ENCODE measurements at regions not wholly inside any gene's neighbourhood (a gene's known extent, or its start where the extent isn't known, plus 50 kb on each side); places are given as distances from the start of the nearest gene placed in this dataset.

DNA sequence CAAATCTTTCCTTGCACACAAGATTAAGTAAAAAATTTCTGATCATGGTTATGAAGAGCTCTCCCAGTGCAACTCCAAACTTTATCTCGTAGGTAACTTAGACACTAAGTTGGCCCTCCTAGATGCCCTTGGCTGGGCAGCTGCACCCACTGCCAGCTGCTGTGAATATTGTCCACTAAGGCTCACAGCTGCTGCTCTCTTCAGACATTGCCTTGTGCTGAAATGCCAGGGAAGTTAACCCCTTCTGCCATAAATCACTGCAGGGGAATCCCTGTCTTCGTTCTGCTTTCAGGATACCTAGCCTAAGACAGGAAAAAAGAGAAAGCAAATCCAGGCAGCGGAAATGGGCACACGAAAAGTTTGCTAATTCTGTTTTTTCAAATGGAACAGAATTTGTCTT is 106.4 kb downstream of the IRX5 start:
- peaks cover 6% of the 10 kb centered on the region; the same call in 1 of the 2 replicates for H3K9me3 ChIP-seq (ENCODE audit: control insufficient read depth, insufficient read depth, low read length)
- ChIA-PET CTCF (no interaction called here), POLR2A (no interaction called here)
- no peak overlapping the region for H3K27ac ChIP-seq (ENCODE audit: low read depth, low read length)
- H3K27me3 ChIP-seq (ENCODE audit: control insufficient read depth, insufficient read depth, low read length), result no peaks in the 10 kb centered on the region
- TF ChIP-seq CTCF (IDR thresholded peaks at IDR 0.05; ENCODE audit: low read depth, low read length), result no peak
- no peak for DNase-seq (ENCODE audit: low read depth, low spot score)
- no peak overlapping the region for H3K4me3 ChIP-seq (ENCODE audit: low read depth, low read length)

DNA sequence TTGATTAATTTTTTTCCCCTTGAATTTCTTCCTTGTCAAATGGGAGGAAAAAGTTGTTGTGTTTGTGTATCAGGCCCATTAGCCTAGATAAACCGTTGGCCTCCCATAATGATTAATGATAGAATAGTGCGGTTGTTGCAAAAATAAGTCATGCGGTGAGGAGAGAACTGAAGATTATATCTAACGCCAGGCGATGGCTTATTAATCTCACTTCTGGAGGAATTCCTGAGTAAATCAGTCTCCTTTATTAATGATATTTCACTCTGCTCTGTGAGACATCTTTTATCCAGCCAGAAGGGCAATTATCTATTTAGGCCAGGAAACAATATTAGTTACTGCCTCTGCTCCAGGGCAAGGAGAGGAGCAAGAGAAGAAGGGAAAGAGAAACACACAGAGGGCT is 107.3 kb downstream of the IRX5 start:
- no peak for TF ChIP-seq CTCF (IDR thresholded peaks at IDR 0.05; ENCODE audit: low read depth, low read length)
- H3K27ac ChIP-seq (ENCODE audit: low read depth, low read length), result no peak overlapping the region
- POLR2A ChIA-PET, result no interaction called here
- no peak overlapping the region for H3K4me3 ChIP-seq (ENCODE audit: low read depth, low read length)
- CTCF ChIA-PET, result no interaction called here
- H3K27me3 ChIP-seq (ENCODE audit: control insufficient read depth, insufficient read depth, low read length), result no peaks in the 10 kb centered on the region
- H3K9me3 ChIP-seq (ENCODE audit: control insufficient read depth, insufficient read depth, low read length), result peaks cover 6% of the 10 kb centered on the region; the same call in 1 of the 2 replicates
- no peak for DNase-seq (ENCODE audit: low read depth, low spot score)

- CTCF ChIA-PET, result no interaction called here
- TF ChIP-seq CTCF (IDR thresholded peaks at IDR 0.05; ENCODE audit: low read depth, low read length), result no peak
- Histone ChIP-seq H3K4me3 (ENCODE audit: low read depth, low read length) (no peak overlapping the region), H3K27me3 (ENCODE audit: control insufficient read depth, insufficient read depth, low read length) (no peaks in the 10 kb centered on the region), H3K27ac (ENCODE audit: low read depth, low read length) (no peak overlapping the region), H3K9me3 (ENCODE audit: control insufficient read depth, insufficient read depth, low read length) (peaks cover 2% of the 10 kb centered on the region; the same call in 1 of the 2 replicates)
- POLR2A ChIA-PET, result no interaction called here
- DNase-seq (ENCODE audit: low read depth, low spot score), result no peak
These were observed 108.4 kb downstream of the IRX5 start for GRCh38 chr16:55039042-55039441.

DNA sequence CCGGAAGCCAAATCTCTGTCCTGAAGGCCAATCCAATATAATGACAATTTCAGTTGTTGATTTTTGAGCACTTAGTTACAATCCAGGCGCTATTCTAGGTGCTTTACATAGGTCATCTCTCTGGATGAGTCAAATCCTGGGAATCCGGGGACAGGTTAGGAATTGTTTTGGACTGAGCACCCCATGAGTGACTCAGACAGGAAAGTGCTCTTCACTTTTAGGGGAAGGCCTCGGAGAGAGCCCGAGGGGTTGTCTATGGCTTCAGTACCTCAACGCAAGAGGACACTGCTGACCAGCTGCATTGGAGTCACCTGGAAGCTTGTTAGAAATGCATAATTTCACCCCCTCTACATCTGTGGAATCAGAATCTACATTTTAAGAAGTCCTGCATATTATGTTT is 108.8 kb downstream of the IRX5 start:
- H3K27ac ChIP-seq (ENCODE audit: low read depth, low read length), result no peak overlapping the region
- H3K27me3 ChIP-seq (ENCODE audit: control insufficient read depth, insufficient read depth, low read length), result no peaks in the 10 kb centered on the region
- no peak for TF ChIP-seq CTCF (IDR thresholded peaks at IDR 0.05; ENCODE audit: low read depth, low read length)
- no peak overlapping the region for H3K4me3 ChIP-seq (ENCODE audit: low read depth, low read length)
- ChIA-PET CTCF (no interaction called here), POLR2A (no interaction called here)
- peaks cover 2% of the 10 kb centered on the region; the same call in 1 of the 2 replicates for H3K9me3 ChIP-seq (ENCODE audit: control insufficient read depth, insufficient read depth, low read length)
- DNase-seq (ENCODE audit: low read depth, low spot score), result no peak

DNA sequence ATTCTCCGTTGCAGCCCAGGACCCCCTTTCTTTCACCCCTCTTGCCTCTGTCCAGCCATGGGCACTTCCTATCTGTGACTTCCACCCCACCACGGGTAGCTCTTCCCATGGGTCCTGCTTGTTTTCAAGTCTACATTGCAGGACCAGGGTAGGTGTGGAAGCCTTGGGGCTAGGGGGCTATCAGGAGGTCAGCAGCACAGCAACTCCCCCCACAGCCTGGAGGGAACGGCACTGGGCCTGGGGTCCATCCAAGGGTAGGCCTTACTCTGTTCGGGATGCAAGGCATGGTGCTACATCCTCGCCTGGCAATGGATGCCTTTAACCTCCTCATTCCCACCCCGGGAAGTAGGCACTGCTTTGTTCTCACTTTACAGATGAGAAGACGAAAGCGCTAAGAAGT is 109.3 kb downstream of the IRX5 start:
- TF ChIP-seq CTCF (IDR thresholded peaks at IDR 0.05; ENCODE audit: low read depth, low read length), result no peak
- peaks cover 2% of the 10 kb centered on the region; the same call in 1 of the 2 replicates for H3K9me3 ChIP-seq (ENCODE audit: control insufficient read depth, insufficient read depth, low read length)
- H3K27me3 ChIP-seq (ENCODE audit: control insufficient read depth, insufficient read depth, low read length), result no peaks in the 10 kb centered on the region
- POLR2A ChIA-PET, result no interaction called here
- H3K27ac ChIP-seq (ENCODE audit: low read depth, low read length), result no peak overlapping the region
- DNase-seq (ENCODE audit: low read depth, low spot score), result no peak
- CTCF ChIA-PET, result no interaction called here
- H3K4me3 ChIP-seq (ENCODE audit: low read depth, low read length), result no peak overlapping the region
